Lower lobe of right lung (tissue), 2 donors: ENCODE measurements at regions not wholly inside any gene's neighbourhood (a gene's known extent, or its start where the extent isn't known, plus 50 kb on each side); places are given as distances from the start of the nearest gene placed in this dataset.
"Not testable (repeated sequence)": the region's sequence is repeated elsewhere in the genome, so short reads cannot be mapped to it uniquely, and the experiment has no call there.

Source experiments
- ATAC-seq, 2 donors: fragments of 200-7000 bp; cut with Tn5 transposase; one replicate each; pipeline ENCODE4 v1.9.1; 2020 to 2022; ENCODE audit warnings: mild to moderate bottlenecking in 2 of 2, moderate library complexity in 2 of 2
- DNase-seq: peaks from one replicate; pipeline ENCODE4 v3.0.0-alpha.2; 2020
- H3K27ac ChIP-seq: fragments of 200-600 bp; one replicate; pipeline ENCODE4 v1.8.0; 2022
- H3K27me3 ChIP-seq: fragments of 200-600 bp; one replicate; pipeline ENCODE4 v1.8.0; 2022; ENCODE audit warnings: low read depth
- H3K36me3 ChIP-seq: fragments of 200-600 bp; one replicate; pipeline ENCODE4 v1.8.0; 2022; ENCODE audit warnings: mild to moderate bottlenecking
- H3K4me1 ChIP-seq: fragments of 200-600 bp; one replicate; pipeline ENCODE4 v1.8.0; 2022
- H3K4me3 ChIP-seq: fragments of 200-600 bp; one replicate; pipeline ENCODE4 v1.8.0; 2022; ENCODE audit warnings: mild to moderate bottlenecking
- H3K9me3 ChIP-seq: fragments of 200-600 bp; one replicate; pipeline ENCODE4 v1.8.0; 2022
- intact Hi-C: fragments of 100-400 bp; cut with DNase I; formaldehyde crosslinking; loops from one replicate; pipeline ENCODE4 v1.11.0; 2022
- TF ChIP-seq, protein P1 (sequence below): fragments of 200-600 bp; IDR thresholded peaks from one replicate; pipeline ENCODE4 v1.8.0; 2022; ENCODE audit warnings: antibody characterized with exemption, mild to moderate bottlenecking
- donor health status: DM: no; HTN: yes; CAD: no; lungs with severe emphysema.

DNA sequence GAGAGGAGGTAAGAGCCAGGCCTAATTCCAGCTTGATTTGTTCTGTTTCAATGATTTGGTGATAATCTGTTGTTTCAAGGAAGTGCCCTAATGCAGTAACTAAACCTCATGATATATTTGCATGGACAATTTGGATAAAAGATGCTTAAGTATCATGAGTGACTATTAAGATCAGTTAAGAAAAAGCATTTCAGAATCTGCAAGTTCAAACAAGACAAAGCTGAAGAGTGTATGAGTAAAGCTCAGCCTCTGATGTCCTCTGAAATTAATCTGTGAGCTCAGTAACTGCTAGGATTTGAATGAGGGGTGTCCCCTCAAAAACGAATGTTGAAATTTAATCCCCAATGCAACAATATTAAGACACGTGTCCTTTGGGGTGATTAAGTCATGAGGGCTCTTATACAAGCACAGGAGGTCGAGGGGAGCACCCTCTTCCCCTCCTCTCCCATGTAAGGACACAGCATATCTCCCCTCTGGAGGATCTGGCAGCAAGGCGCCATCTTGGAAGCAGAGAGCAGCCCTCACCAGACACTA lies 949.2 kb downstream of the GALC start:
- DNase-seq = no peak
- TF ChIP-seq, protein P1, sequence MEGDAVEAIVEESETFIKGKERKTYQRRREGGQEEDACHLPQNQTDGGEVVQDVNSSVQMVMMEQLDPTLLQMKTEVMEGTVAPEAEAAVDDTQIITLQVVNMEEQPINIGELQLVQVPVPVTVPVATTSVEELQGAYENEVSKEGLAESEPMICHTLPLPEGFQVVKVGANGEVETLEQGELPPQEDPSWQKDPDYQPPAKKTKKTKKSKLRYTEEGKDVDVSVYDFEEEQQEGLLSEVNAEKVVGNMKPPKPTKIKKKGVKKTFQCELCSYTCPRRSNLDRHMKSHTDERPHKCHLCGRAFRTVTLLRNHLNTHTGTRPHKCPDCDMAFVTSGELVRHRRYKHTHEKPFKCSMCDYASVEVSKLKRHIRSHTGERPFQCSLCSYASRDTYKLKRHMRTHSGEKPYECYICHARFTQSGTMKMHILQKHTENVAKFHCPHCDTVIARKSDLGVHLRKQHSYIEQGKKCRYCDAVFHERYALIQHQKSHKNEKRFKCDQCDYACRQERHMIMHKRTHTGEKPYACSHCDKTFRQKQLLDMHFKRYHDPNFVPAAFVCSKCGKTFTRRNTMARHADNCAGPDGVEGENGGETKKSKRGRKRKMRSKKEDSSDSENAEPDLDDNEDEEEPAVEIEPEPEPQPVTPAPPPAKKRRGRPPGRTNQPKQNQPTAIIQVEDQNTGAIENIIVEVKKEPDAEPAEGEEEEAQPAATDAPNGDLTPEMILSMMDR = no peak
- no peak overlapping the region for H3K27ac ChIP-seq
- no peaks in the 10 kb centered on the region for H3K9me3 ChIP-seq
- no peaks in the 10 kb centered on the region for H3K36me3 ChIP-seq
- intact Hi-C loops = no loop called here
- no peaks in the 10 kb centered on the region for H3K27me3 ChIP-seq
- no peaks in the 10 kb centered on the region for H3K4me1 ChIP-seq
- no peak overlapping the region for H3K4me3 ChIP-seq
- no peak for ATAC-seq

DNA sequence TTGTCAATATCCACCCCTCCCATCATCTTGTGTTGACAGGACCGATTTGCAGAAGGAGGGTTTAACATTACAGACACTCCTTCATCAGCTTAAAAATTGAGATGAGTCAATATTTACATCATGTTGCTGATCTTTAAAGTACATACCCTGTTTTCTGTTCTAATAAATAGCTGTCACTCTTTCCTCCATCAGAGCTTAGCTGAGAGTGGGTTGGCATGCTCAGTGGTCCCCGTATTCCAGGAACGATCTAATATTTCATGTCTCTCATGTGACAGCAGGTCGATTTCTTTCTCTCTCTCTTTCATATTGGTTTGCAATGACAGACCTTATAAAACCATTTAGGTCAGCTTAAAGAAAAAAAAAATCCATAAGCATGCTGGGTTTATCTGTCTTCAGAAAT lies 950.6 kb downstream of the GALC start:
- H3K9me3 ChIP-seq = no peaks in the 10 kb centered on the region
- intact Hi-C loops = no loop called here
- no peak for ATAC-seq
- no peaks in the 10 kb centered on the region for H3K4me1 ChIP-seq
- H3K36me3 ChIP-seq = no peaks in the 10 kb centered on the region
- no peak for DNase-seq
- no peak overlapping the region for H3K4me3 ChIP-seq
- no peaks in the 10 kb centered on the region for H3K27me3 ChIP-seq
- no peak overlapping the region for H3K27ac ChIP-seq
- TF ChIP-seq, protein P1 = no peak

DNA sequence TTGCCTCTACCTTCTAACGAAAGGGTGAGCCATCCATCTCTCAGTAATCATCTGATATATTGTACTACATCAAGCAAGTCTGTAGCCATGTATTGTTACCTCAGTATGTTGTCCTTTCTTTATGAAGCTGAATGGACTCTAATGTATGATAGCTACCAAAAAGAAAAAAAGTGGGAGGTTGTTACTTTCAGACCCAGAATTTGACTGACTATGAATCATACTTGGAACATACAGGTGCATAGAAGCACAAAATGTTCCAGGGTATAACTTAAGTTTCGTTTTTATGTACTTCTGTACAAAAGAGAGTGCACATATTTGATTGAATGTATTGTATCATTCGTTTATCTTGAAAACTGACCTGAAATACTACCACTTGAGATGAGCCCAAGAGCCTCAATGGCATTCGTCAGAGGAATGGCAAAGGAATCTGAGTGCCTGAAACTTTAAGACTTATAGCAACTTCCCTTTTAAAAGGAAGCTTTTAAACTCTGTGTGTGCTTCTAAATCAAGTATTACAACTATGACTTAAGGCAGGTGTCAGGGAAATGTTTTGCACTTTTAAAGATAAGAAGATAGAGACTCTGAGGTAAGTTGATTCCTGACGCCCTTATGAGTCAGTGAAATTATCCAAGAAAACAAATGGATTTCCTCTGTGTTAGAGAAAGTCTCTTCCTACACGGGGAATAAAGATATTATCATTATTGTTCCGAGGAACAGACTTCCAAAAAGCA lies 951.5 kb downstream of the GALC start:
- DNase-seq (no peak), ATAC-seq (no peak)
- Histone ChIP-seq H3K36me3 (no peaks in the 10 kb centered on the region), H3K27ac (no peak overlapping the region), H3K9me3 (no peaks in the 10 kb centered on the region), H3K27me3 (no peaks in the 10 kb centered on the region), H3K4me3 (no peak overlapping the region), H3K4me1 (no peaks in the 10 kb centered on the region)
- TF ChIP-seq, protein P1 = no peak
- intact Hi-C loops = no loop called here

DNA sequence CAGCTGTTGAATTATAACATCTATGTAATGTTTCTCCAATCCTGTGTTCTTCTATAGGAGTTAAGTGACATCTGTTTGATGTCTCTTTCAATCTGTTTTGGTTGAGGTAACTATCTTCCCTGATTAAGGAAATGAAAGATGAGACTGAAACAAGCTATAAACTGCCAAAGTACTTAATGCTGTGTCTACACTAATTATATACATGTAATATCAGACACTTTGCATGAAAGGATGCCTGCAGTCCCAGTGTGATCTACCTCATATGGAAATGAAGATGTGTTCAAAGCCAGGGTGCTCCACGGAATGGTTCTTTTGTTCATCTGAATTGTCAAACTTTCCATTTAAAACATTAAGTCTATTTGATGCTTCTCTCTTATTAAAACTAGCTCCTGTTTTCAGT lies 958.3 kb downstream of the GALC start:
- ATAC-seq = no peak
- Histone ChIP-seq H3K4me1 (no peaks in the 10 kb centered on the region), H3K4me3 (no peak overlapping the region), H3K27me3 (no peaks in the 10 kb centered on the region), H3K36me3 (no peaks in the 10 kb centered on the region), H3K27ac (no peak overlapping the region), H3K9me3 (no peaks in the 10 kb centered on the region)
- TF ChIP-seq, protein P1 = no peak
- intact Hi-C loops = no loop called here
- DNase-seq = no peak

GRCh38 chr14:87030197-87030596 lies 962.8 kb downstream of the GALC start:
- Histone ChIP-seq H3K9me3 (no peaks in the 10 kb centered on the region), H3K27me3 (no peaks in the 10 kb centered on the region), H3K27ac (no peak overlapping the region), H3K36me3 (no peaks in the 10 kb centered on the region), H3K4me1 (no peaks in the 10 kb centered on the region), H3K4me3 (no peak overlapping the region)
- DNase-seq (no peak), ATAC-seq (no peak)
- intact Hi-C loops = no loop called here
- TF ChIP-seq, protein P1 = no peak

DNA sequence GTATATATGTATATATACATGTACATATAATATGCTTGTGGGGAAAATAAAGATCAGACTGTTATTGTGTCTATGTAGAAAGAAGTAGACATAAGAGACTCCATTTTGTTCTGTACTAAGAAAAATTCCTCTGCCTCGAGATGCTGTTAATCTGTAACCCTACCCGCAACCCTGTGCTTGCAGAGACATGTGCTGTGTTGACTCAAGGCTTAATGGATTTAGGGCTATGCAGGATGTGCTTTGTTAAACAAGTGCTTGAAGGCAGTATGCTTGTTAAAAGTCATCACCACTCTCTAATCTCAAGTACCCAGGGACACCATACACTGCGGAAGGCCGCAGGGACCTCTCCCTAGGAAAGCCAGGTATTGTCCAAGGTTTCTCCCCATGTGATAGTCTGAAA lies 972.9 kb downstream of the GALC start:
- H3K27me3 ChIP-seq, DNase-seq, H3K9me3 ChIP-seq, ATAC-seq, H3K36me3 ChIP-seq, H3K27ac ChIP-seq, intact Hi-C loops, H3K4me1 ChIP-seq, H3K4me3 ChIP-seq: not testable (repeated sequence)
